ENCODE measurements at regions not wholly inside any gene's neighbourhood (a gene's known extent, or its start where the extent isn't known, plus 50 kb on each side); places are given as distances from the start of the nearest gene placed in this dataset.

DNA sequence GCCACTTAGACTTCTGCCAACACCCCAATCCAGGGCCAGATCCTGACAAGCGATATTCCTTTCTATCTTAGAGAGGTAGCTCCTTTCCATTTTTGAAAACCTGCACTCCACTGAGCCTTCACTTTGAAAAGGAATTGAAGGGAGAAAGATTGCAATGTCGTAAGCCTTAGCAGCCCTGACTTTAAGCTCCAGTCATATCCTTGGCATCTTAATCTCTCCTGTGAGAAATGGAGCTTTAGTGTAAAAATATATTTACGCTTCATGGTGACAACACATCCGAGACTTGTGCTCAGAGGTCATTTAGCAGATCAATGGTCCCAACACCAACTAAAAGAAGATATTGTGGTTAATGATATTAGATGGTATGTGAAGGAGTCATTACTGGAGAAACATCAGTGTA lies 235.8 kb upstream of the MEX3C start (continued):
- TF ChIP-seq, protein P1, sequence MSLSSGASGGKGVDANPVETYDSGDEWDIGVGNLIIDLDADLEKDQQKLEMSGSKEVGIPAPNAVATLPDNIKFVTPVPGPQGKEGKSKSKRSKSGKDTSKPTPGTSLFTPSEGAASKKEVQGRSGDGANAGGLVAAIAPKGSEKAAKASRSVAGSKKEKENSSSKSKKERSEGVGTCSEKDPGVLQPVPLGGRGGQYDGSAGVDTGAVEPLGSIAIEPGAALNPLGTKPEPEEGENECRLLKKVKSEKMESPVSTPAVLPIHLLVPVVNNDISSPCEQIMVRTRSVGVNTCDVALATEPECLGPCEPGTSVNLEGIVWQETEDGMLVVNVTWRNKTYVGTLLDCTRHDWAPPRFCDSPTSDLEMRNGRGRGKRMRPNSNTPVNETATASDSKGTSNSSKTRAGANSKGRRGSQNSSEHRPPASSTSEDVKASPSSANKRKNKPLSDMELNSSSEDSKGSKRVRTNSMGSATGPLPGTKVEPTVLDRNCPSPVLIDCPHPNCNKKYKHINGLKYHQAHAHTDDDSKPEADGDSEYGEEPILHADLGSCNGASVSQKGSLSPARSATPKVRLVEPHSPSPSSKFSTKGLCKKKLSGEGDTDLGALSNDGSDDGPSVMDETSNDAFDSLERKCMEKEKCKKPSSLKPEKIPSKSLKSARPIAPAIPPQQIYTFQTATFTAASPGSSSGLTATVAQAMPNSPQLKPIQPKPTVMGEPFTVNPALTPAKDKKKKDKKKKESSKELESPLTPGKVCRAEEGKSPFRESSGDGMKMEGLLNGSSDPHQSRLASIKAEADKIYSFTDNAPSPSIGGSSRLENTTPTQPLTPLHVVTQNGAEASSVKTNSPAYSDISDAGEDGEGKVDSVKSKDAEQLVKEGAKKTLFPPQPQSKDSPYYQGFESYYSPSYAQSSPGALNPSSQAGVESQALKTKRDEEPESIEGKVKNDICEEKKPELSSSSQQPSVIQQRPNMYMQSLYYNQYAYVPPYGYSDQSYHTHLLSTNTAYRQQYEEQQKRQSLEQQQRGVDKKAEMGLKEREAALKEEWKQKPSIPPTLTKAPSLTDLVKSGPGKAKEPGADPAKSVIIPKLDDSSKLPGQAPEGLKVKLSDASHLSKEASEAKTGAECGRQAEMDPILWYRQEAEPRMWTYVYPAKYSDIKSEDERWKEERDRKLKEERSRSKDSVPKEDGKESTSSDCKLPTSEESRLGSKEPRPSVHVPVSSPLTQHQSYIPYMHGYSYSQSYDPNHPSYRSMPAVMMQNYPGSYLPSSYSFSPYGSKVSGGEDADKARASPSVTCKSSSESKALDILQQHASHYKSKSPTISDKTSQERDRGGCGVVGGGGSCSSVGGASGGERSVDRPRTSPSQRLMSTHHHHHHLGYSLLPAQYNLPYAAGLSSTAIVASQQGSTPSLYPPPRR (CRISPR knock-in tag; IDR thresholded peaks at IDR 0.05; ENCODE audit: borderline replicate concordance) = no peak
- TF ChIP-seq, protein P2, sequence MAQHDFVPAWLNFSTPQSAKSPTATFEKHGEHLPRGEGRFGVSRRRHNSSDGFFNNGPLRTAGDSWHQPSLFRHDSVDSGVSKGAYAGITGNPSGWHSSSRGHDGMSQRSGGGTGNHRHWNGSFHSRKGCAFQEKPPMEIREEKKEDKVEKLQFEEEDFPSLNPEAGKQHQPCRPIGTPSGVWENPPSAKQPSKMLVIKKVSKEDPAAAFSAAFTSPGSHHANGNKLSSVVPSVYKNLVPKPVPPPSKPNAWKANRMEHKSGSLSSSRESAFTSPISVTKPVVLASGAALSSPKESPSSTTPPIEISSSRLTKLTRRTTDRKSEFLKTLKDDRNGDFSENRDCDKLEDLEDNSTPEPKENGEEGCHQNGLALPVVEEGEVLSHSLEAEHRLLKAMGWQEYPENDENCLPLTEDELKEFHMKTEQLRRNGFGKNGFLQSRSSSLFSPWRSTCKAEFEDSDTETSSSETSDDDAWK (CRISPR knock-in tag; IDR thresholded peaks at IDR 0.05) = no peak
- no peak for TF ChIP-seq ZNF768 (CRISPR knock-in tag; IDR thresholded peaks at IDR 0.05)
- no peak for TF ChIP-seq ZFP1 (CRISPR knock-in tag; IDR thresholded peaks at IDR 0.05)
- TF ChIP-seq, protein P3, sequence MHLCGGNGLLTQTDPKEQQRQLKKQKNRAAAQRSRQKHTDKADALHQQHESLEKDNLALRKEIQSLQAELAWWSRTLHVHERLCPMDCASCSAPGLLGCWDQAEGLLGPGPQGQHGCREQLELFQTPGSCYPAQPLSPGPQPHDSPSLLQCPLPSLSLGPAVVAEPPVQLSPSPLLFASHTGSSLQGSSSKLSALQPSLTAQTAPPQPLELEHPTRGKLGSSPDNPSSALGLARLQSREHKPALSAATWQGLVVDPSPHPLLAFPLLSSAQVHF (CRISPR knock-in tag; IDR thresholded peaks at IDR 0.05) = no peak
- TF ChIP-seq, protein P4, sequence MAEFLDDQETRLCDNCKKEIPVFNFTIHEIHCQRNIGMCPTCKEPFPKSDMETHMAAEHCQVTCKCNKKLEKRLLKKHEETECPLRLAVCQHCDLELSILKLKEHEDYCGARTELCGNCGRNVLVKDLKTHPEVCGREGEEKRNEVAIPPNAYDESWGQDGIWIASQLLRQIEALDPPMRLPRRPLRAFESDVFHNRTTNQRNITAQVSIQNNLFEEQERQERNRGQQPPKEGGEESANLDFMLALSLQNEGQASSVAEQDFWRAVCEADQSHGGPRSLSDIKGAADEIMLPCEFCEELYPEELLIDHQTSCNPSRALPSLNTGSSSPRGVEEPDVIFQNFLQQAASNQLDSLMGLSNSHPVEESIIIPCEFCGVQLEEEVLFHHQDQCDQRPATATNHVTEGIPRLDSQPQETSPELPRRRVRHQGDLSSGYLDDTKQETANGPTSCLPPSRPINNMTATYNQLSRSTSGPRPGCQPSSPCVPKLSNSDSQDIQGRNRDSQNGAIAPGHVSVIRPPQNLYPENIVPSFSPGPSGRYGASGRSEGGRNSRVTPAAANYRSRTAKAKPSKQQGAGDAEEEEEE (CRISPR knock-in tag; IDR thresholded peaks at IDR 0.05; ENCODE audit: borderline replicate concordance) = no peak
- no peak for TF ChIP-seq GABPB1 (CRISPR knock-in tag; IDR thresholded peaks at IDR 0.05)
- TF ChIP-seq, protein P5, sequence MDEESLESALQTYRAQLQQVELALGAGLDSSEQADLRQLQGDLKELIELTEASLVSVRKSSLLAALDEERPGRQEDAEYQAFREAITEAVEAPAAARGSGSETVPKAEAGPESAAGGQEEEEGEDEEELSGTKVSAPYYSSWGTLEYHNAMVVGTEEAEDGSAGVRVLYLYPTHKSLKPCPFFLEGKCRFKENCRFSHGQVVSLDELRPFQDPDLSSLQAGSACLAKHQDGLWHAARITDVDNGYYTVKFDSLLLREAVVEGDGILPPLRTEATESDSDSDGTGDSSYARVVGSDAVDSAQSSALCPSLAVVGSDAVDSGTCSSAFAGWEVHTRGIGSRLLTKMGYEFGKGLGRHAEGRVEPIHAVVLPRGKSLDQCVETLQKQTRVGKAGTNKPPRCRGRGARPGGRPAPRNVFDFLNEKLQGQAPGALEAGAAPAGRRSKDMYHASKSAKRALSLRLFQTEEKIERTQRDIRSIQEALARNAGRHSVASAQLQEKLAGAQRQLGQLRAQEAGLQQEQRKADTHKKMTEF (CRISPR knock-in tag; IDR thresholded peaks at IDR 0.05) = no peak
- no peak for TF ChIP-seq ZBTB7A (CRISPR knock-in tag; IDR thresholded peaks at IDR 0.05)
- no peak for TF ChIP-seq PHF21A (CRISPR knock-in tag; IDR thresholded peaks at IDR 0.05)

Measured in HepG2 (cell line).